ENCODE measurements at regions not wholly inside any gene's neighbourhood (a gene's known extent, or its start where the extent isn't known, plus 50 kb on each side); places are given as distances from the start of the nearest gene placed in this dataset.

- Histone ChIP-seq H4K5ac (ENCODE audit: insufficient read length, low read depth, low read length) (no peak overlapping the region), H3K36me3 (ENCODE audit: control insufficient read depth in 2 of 4, insufficient read depth in 4 of 4, low read length in 3 of 4) (no peaks in the 10 kb centered on the region), H3K4ac (replicated peaks; ENCODE audit: insufficient read length, low read depth, low read length) (no peak overlapping the region), H2BK120ac (replicated peaks; ENCODE audit: low read depth, low read length) (no peak overlapping the region), H3K27ac (ENCODE audit: low read depth, low read length) (no peak overlapping the region), H3K79me2 (ENCODE audit: control insufficient read depth in 1 of 2, insufficient read depth in 2 of 2, low read length in 2 of 2) (no peaks in the 10 kb centered on the region), H3K56ac (replicated peaks; ENCODE audit: insufficient read length, low read depth, low read length) (no peak overlapping the region), H2BK20ac (ENCODE audit: low read length) (no peak overlapping the region), H3K4me3 (ENCODE audit: extremely low read depth in 1 of 4, insufficient read depth in 2 of 4, low read depth in 3 of 4, low read length in 4 of 4) (no peak overlapping the region), H3K9ac (replicated peaks in 1 of 4; ENCODE audit: extremely low read depth in 1 of 4, low read depth in 3 of 4, low read length in 3 of 4) (no peak overlapping the region), H3K27me3 (replicated peaks in 1 of 4; ENCODE audit: control insufficient read depth in 3 of 4, extremely low read depth in 1 of 4, insufficient read depth in 3 of 4, low read length in 3 of 4) (no peaks in the 10 kb centered on the region), H3K23me2 (ENCODE audit: low read depth, low read length) (no peaks in the 10 kb centered on the region), H2BK15ac (ENCODE audit: low read length) (no peak overlapping the region), H3K9me3 (ENCODE audit: insufficient read depth in 2 of 2, low read depth in 1 of 2, low read length in 1 of 2) (no peaks in the 10 kb centered on the region), H3K4me2 (ENCODE audit: insufficient read depth in 1 of 2, low read depth in 2 of 2, low read length in 2 of 2) (no peak overlapping the region), H2AFZ (ENCODE audit: low read length) (0 out of 2 replicates have a peak overlapping the region, but pooled peaks have one; percentile 81), H3K79me1 (ENCODE audit: low read depth, low read length) (no peaks in the 10 kb centered on the region), H4K8ac (ENCODE audit: extremely low read depth, insufficient read depth, low read length) (no peak overlapping the region), H3K23ac (ENCODE audit: insufficient read length) (no peak overlapping the region), H2BK5ac (ENCODE audit: low read depth, low read length) (no peak overlapping the region), H3K4me1 (replicated peaks in 1 of 4; ENCODE audit: control insufficient read depth in 3 of 4, insufficient read depth in 4 of 4, low read length in 3 of 4) (no peaks in the 10 kb centered on the region), H3K18ac (ENCODE audit: extremely low read depth, low read length) (no peak overlapping the region), H4K20me1 (replicated peaks in 1 of 2; ENCODE audit: control insufficient read depth in 1 of 2, insufficient read depth in 2 of 2, low read length in 2 of 2) (no peaks in the 10 kb centered on the region), H4K91ac (replicated peaks; ENCODE audit: insufficient read length, low read length) (no peak overlapping the region), H3K14ac (ENCODE audit: insufficient read length) (no peak overlapping the region), H2AK5ac (ENCODE audit: low read depth, low read length) (no peak overlapping the region), H2BK12ac (ENCODE audit: low read depth, low read length) (no peak overlapping the region)
- DNase-seq (ENCODE audit: low read depth in 1 of 2, low spot score in 2 of 2) (no peak), FAIRE-seq (no peak)
- CTCF ChIA-PET (ENCODE audit: partially characterized antibody), result no interaction called here
- WGBS, 2 experiments (ENCODE audit: extremely low coverage in 1 of 2, insufficient coverage in 1 of 2, insufficient read length in 1 of 2, insufficient replicate concordance in 2 of 2, low coverage in 1 of 2, low lambda C conversion rate in 2 of 2, missing lambda C conversion rate in 1 of 2), result 92% methylated on average over 6 of the region's 6 CpGs; no CpG with 5 or more reads in 1 of the 2 experiments
- POLR2A ChIA-PET (ENCODE audit: partially characterized antibody), result no interaction called here
- TF ChIP-seq YY1 (IDR thresholded peaks at IDR 0.05; ENCODE audit: low read depth, low read length) (no peak), EP300 (IDR thresholded peaks at IDR 0.05; ENCODE audit: borderline replicate concordance in 1 of 2, low read depth in 2 of 2, low read length in 2 of 2) (no peak), TAF7 (optimal IDR thresholded peaks at IDR 0.05; ENCODE audit: borderline replicate concordance, low read depth, low read length) (no peak), RBBP5 (IDR thresholded peaks at IDR 0.05; ENCODE audit: borderline replicate concordance, low read depth, low read length) (no peak), RFX5 (IDR thresholded peaks at IDR 0.05; ENCODE audit: borderline replicate concordance, low read depth, low read length) (no peak), JUN (IDR thresholded peaks at IDR 0.05; ENCODE audit: low read depth, low read length) (no peak), CREB1 (IDR thresholded peaks at IDR 0.05) (no peak), RAD21 (IDR thresholded peaks at IDR 0.05 in 1 of 2, conservative IDR thresholded peaks at IDR 0.05 in 1 of 2; ENCODE audit: low read depth in 2 of 2, low read length in 2 of 2) (no peak), MAFK (IDR thresholded peaks at IDR 0.05; ENCODE audit: low read depth, low read length) (no peak), KDM5A (IDR thresholded peaks at IDR 0.05; ENCODE audit: low read length) (no peak), HDAC6 (IDR thresholded peaks at IDR 0.05; ENCODE audit: low read depth, low read length) (no peak), NRF1 (IDR thresholded peaks at IDR 0.05; ENCODE audit: low read depth, low read length) (no peak), BCL11A (IDR thresholded peaks at IDR 0.05; ENCODE audit: low read depth in 2 of 2, low read length in 2 of 2) (no peak)
These were observed 1006.8 kb upstream of the SEMA6D start for GRCh38 chr15:46710401-46710960.

Data from H1 (cell line).